ENCODE measurements at regions not wholly inside any gene's neighbourhood (a gene's known extent, or its start where the extent isn't known, plus 50 kb on each side); places are given as distances from the start of the nearest gene placed in this dataset.

DNA sequence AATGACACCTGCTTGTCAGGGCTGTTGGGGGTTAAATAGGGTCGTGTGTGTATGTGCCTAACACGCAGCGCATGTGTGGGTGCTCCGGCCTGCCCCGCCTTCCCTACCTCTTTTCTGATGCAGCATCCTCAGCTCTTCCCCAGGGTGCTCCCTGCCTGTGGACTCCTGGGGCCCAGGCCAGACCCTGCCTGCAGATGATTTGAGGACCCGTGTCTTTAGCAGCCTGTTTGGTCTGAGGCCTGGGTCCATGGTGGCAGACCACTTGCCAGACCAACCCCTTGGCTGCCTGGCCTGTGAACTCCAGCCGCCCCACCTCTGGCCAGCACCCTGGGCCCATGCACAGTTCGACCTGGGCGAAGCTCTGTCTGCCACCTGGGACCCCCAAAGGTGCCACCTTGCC, 57.0 kb upstream of the SIM2 start:
- Histone ChIP-seq H3K4me2 (ENCODE audit: control insufficient read depth, extremely low read depth, insufficient read depth, low read depth, low read length) (no peak overlapping the region), H3K9me3 (ENCODE audit: control insufficient read depth, low read depth, low read length) (no peaks in the 10 kb centered on the region), H3K27me3 (ENCODE audit: control insufficient read depth, extremely low read depth, insufficient read depth, low read length) (peaks cover 6% of the 10 kb centered on the region), H2AFZ (ENCODE audit: control insufficient read depth, low read length) (no peak overlapping the region), H3K79me2 (ENCODE audit: control insufficient read depth, insufficient read depth, low read length) (no peaks in the 10 kb centered on the region), H3K4me1 (ENCODE audit: control insufficient read depth, extremely low read depth, insufficient read depth, low read length) (no peaks in the 10 kb centered on the region), H3K4me3 (ENCODE audit: control insufficient read depth in 2 of 3, extremely low read depth in 1 of 3, insufficient read depth in 2 of 3, low read depth in 1 of 3, low read length in 3 of 3) (no peak overlapping the region), H3K36me3 (ENCODE audit: control insufficient read depth in 2 of 2, extremely low read depth in 1 of 2, insufficient read depth in 2 of 2, low read length in 2 of 2) (no peaks in the 10 kb centered on the region), H4K20me1 (ENCODE audit: control insufficient read depth, extremely low read depth, insufficient read depth, low read length) (no peaks in the 10 kb centered on the region), H3K27ac (ENCODE audit: control insufficient read depth, insufficient read depth, low read length) (no peak overlapping the region), H3K9ac (ENCODE audit: control insufficient read depth, extremely low read depth, insufficient read depth, low read length) (no peak overlapping the region), H3K9me1 (ENCODE audit: control insufficient read depth, extremely low read depth, insufficient read depth, low read length) (no peaks in the 10 kb centered on the region)
- DNase-seq (ENCODE audit: low read depth, low spot score) = no peak
- no peak for FAIRE-seq
- dilution Hi-C loops (cut with MboI; ENCODE audit: extremely low pct_ligation_motif_present, low sequenced_read_pairs) = no loop called here
- TF ChIP-seq, protein P1, sequence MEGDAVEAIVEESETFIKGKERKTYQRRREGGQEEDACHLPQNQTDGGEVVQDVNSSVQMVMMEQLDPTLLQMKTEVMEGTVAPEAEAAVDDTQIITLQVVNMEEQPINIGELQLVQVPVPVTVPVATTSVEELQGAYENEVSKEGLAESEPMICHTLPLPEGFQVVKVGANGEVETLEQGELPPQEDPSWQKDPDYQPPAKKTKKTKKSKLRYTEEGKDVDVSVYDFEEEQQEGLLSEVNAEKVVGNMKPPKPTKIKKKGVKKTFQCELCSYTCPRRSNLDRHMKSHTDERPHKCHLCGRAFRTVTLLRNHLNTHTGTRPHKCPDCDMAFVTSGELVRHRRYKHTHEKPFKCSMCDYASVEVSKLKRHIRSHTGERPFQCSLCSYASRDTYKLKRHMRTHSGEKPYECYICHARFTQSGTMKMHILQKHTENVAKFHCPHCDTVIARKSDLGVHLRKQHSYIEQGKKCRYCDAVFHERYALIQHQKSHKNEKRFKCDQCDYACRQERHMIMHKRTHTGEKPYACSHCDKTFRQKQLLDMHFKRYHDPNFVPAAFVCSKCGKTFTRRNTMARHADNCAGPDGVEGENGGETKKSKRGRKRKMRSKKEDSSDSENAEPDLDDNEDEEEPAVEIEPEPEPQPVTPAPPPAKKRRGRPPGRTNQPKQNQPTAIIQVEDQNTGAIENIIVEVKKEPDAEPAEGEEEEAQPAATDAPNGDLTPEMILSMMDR (optimal IDR thresholded peaks at IDR 0.05 in 1 of 3, IDR thresholded peaks at IDR 0.05 in 1 of 3, conservative IDR thresholded peaks at IDR 0.05 in 1 of 3; ENCODE audit: extremely low read depth in 1 of 3, insufficient read depth in 2 of 3, low read length in 3 of 3) = no peak
- no peak for TF ChIP-seq EZH2 (IDR thresholded peaks at IDR 0.05; ENCODE audit: low read length)

DNA sequence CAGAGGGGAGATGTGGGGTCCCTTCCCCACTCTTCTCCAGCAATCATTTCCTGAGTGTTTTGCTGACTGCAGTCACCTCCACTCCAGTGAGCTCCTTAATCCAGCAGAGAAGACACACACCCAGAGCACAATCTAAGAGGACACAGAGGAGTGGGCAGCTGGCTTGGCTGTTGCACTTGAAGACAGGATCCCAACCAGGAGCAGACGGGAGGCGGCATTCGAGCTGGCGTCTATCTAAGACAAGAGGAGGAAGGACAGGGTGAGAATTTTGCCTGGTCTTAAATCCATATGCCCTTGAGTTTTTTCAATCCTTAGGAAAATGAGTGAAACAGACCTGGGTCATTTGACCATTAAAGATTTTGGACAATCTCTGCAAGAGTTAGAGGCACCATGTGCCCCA, 56.1 kb upstream of the SIM2 start:
- FAIRE-seq = no peak
- H3K4me1 ChIP-seq (ENCODE audit: control insufficient read depth, extremely low read depth, insufficient read depth, low read length) = no peaks in the 10 kb centered on the region
- dilution Hi-C loops (cut with MboI; ENCODE audit: extremely low pct_ligation_motif_present, low sequenced_read_pairs) = no loop called here

More for the DNA sequence above, 56.1 kb upstream of the SIM2 start:
- H3K36me3 ChIP-seq (ENCODE audit: control insufficient read depth in 2 of 2, extremely low read depth in 1 of 2, insufficient read depth in 2 of 2, low read length in 2 of 2) = no peaks in the 10 kb centered on the region
- TF ChIP-seq, protein P1 (optimal IDR thresholded peaks at IDR 0.05 in 1 of 3, IDR thresholded peaks at IDR 0.05 in 1 of 3, conservative IDR thresholded peaks at IDR 0.05 in 1 of 3; ENCODE audit: extremely low read depth in 1 of 3, insufficient read depth in 2 of 3, low read length in 3 of 3) = no peak
- no peak for TF ChIP-seq EZH2 (IDR thresholded peaks at IDR 0.05; ENCODE audit: low read length)
- no peak overlapping the region for H3K4me2 ChIP-seq (ENCODE audit: control insufficient read depth, extremely low read depth, insufficient read depth, low read depth, low read length)
- H2AFZ ChIP-seq (ENCODE audit: control insufficient read depth, low read length) = no peak overlapping the region
- H3K9me1 ChIP-seq (ENCODE audit: control insufficient read depth, extremely low read depth, insufficient read depth, low read length) = no peaks in the 10 kb centered on the region
- DNase-seq (ENCODE audit: low read depth, low spot score) = no peak
- no peaks in the 10 kb centered on the region for H3K9me3 ChIP-seq (ENCODE audit: control insufficient read depth, low read depth, low read length)
- no peak overlapping the region for H3K9ac ChIP-seq (ENCODE audit: control insufficient read depth, extremely low read depth, insufficient read depth, low read length)
- no peak overlapping the region for H3K4me3 ChIP-seq (ENCODE audit: control insufficient read depth in 2 of 3, extremely low read depth in 1 of 3, insufficient read depth in 2 of 3, low read depth in 1 of 3, low read length in 3 of 3)
- no peaks in the 10 kb centered on the region for H3K79me2 ChIP-seq (ENCODE audit: control insufficient read depth, insufficient read depth, low read length)
- no peaks in the 10 kb centered on the region for H4K20me1 ChIP-seq (ENCODE audit: control insufficient read depth, extremely low read depth, insufficient read depth, low read length)
- H3K27ac ChIP-seq (ENCODE audit: control insufficient read depth, insufficient read depth, low read length) = no peak overlapping the region
- H3K27me3 ChIP-seq (ENCODE audit: control insufficient read depth, extremely low read depth, insufficient read depth, low read length) = peaks cover 10% of the 10 kb centered on the region

All from keratinocyte (primary cell).